NB4 (cell line): ENCODE measurements at regions not wholly inside any gene's neighbourhood (a gene's known extent, or its start where the extent isn't known, plus 50 kb on each side); places are given as distances from the start of the nearest gene placed in this dataset.

Source experiments
- CTCF ChIP-seq: IDR thresholded peaks from one replicate; pipeline ENCODE4 v1.5.1; 2012; ENCODE audit warnings: low read depth, low read length
- MYC ChIP-seq: IDR thresholded peaks from 2 replicates; pipeline ENCODE4 v1.6.1; 2011; ENCODE audit warnings: low read depth, low read length
- POLR2A ChIP-seq: IDR thresholded peaks from 2 replicates; pipeline ENCODE4 v1.6.1; 2011; ENCODE audit warnings: mild to moderate bottlenecking; ENCODE audit not compliant: insufficient read length; ENCODE audit errors: extremely low read depth
- TF ChIP-seq, protein P1 (sequence below): IDR thresholded peaks from 2 replicates; pipeline ENCODE4 v1.6.1; 2011; ENCODE audit warnings: low read depth, low read length

DNA sequence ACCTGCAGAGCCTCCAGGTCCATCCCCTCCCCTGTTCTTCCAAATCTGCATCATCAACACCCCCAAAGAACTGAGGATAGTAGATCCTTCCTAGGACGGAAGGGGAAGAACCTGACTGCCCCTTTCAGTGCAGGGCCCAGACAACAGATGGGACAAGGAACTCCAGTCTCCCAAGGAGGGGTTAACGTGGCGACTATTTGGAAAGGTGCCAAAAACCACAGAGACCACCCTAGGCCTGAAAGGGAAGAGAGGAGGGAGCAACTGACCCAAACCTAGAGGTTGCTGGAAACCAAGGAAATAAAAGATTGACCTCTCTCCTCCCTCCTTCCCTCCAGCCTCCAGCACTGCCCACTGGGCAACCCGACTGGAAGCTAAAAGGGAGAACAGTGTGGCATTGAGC, 59.7 kb upstream of the NEURL1B start:
- TF ChIP-seq CTCF, result no peak
- no peak for TF ChIP-seq POLR2A
- TF ChIP-seq, protein P1, sequence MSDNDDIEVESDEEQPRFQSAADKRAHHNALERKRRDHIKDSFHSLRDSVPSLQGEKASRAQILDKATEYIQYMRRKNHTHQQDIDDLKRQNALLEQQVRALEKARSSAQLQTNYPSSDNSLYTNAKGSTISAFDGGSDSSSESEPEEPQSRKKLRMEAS, result no peak
- TF ChIP-seq MYC, result no peak
